SK-N-SH treated with all-trans-retinoic acid at 6 μM for 48 hours (cell line): ENCODE measurements at regions not wholly inside any gene's neighbourhood (a gene's known extent, or its start where the extent isn't known, plus 50 kb on each side); places are given as distances from the start of the nearest gene placed in this dataset.

Source experiments
- ARNTL ChIP-seq: fragments of 450-650 bp; formaldehyde crosslinking; IDR thresholded peaks from 2 replicates; pipeline ENCODE4 v1.5.0; 2020; ENCODE audit warnings: low read depth, mild to moderate bottlenecking, moderate library complexity, borderline replicate concordance
- GLIS3 ChIP-seq: fragments of 250-450 bp; sonication (Bioruptor Pico); IDR thresholded peaks from 2 replicates; pipeline ENCODE4 v1.5.0; 2020; ENCODE audit warnings: mild to moderate bottlenecking, moderate library complexity
- ISL1 ChIP-seq: fragments of 250-450 bp; sonication (Bioruptor Pico); IDR thresholded peaks from 2 replicates; pipeline ENCODE4 v2.1.2; 2022; ENCODE audit warnings: mild to moderate bottlenecking, moderate library complexity
- PATZ1 ChIP-seq: fragments of 250-450 bp; sonication (Bioruptor Pico); IDR thresholded peaks from 2 replicates; pipeline ENCODE4 v1.8.0; 2020; ENCODE audit warnings: mild to moderate bottlenecking, moderate library complexity, borderline replicate concordance
- TOX ChIP-seq: fragments of 250-450 bp; sonication (Bioruptor Pico); IDR thresholded peaks from 2 replicates; pipeline ENCODE4 v1.8.0; 2021; ENCODE audit warnings: mild to moderate bottlenecking, moderate library complexity, borderline replicate concordance
- ZC3H10 ChIP-seq: fragments of 250-450 bp; sonication (Bioruptor Pico); IDR thresholded peaks from 2 replicates; pipeline ENCODE4 v1.5.1; 2021; ENCODE audit warnings: mild to moderate bottlenecking, moderate library complexity
- ZFP30 ChIP-seq: fragments of 450-650 bp; formaldehyde crosslinking; IDR thresholded peaks from 2 replicates; pipeline ENCODE4 v1.5.0; 2022; ENCODE audit warnings: mild to moderate bottlenecking, moderate library complexity
- ZNF70 ChIP-seq: fragments of 450-650 bp; formaldehyde crosslinking; IDR thresholded peaks from 2 replicates; pipeline ENCODE4 v1.5.0; 2020; ENCODE audit warnings: mild to moderate bottlenecking, moderate library complexity

DNA sequence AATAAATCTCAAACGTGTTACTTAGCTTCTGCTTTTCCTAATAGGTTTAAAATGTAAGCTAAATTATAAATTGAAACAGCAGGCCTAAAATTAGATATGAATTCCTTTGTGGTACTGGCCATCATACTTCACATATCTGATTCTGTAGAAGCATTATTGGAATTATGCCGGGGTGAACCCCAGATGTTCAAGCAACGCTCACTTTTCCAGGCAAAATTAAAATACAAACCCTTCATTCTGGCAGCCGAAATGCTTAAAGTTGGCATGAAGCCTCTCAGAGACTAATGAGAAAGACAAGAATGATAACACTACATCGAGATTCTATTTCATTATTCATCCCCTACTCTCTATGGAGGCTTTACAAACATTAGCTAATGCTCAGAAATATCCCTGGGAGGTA, 1352.7 kb upstream of the ADGRL2 start:
- TF ChIP-seq TOX (CRISPR knock-in tag) (no peak), GLIS3 (CRISPR knock-in tag) (no peak), PATZ1 (CRISPR knock-in tag) (no peak), ZNF70 (CRISPR knock-in tag) (no peak), ZFP30 (CRISPR knock-in tag) (no peak), ARNTL (no peak), ISL1 (CRISPR knock-in tag) (no peak), ZC3H10 (no peak)
